Heart left ventricle (tissue), 16 donors: ENCODE measurements at regions not wholly inside any gene's neighbourhood (a gene's known extent, or its start where the extent isn't known, plus 50 kb on each side); places are given as distances from the start of the nearest gene placed in this dataset.
A peak's percentile ranks its signal among the peaks of the same experiment; 100 is the strongest.
"Not testable (repeated sequence)": the region's sequence is repeated elsewhere in the genome, so short reads cannot be mapped to it uniquely, and the experiment has no call there.

Source experiments
- ATAC-seq, 4 donors: fragments of 200-7000 bp; cut with Tn5 transposase; one replicate each; pipeline ENCODE4 v1.9.1; 2020 to 2022; ENCODE audit warnings: moderate library complexity in 4 of 4, mild to moderate bottlenecking in 3 of 4, moderate number of reproducible peaks in 1 of 4
- DNase-seq, 5 donors: peaks; one replicate each; pipeline ENCODE4 v3.0.0-alpha.2; 2020
- H3K27ac ChIP-seq, 12 donors: fragments of 200-600 bp; sonication (generic) in 4 of 12; one replicate each; pipeline versions ENCODE4 v1.5.0 to v1.8.0; 2016 to 2022; ENCODE audit warnings: mild to moderate bottlenecking in 2 of 12
- H3K27me3 ChIP-seq, 9 donors: fragments of 200-600 bp; sonication (generic) in 2 of 9; one replicate each; pipeline versions ENCODE4 v1.5.1 to v1.8.0; 2016 to 2022; ENCODE audit warnings: mild to moderate bottlenecking in 3 of 9
- H3K36me3 ChIP-seq, 9 donors: fragments of 200-600 bp; sonication (generic) in 2 of 9; one replicate each; pipeline versions ENCODE4 v1.5.0 to v1.8.0; 2018 to 2022; ENCODE audit warnings: mild to moderate bottlenecking in 2 of 9
- H3K4me1 ChIP-seq, 12 donors: fragments of 200-600 bp; sonication (generic) in 4 of 12; one replicate each; pipeline versions ENCODE4 v1.5.0 to v1.8.0; 2016 to 2022; ENCODE audit warnings: mild to moderate bottlenecking in 3 of 12
- H3K4me3 ChIP-seq, 12 donors: fragments of 200-600 bp; sonication (generic) in 4 of 12; one replicate each; pipeline versions ENCODE4 v1.5.0 to v1.8.0; 2017 to 2022; ENCODE audit warnings: mild to moderate bottlenecking in 9 of 12, moderate library complexity in 4 of 12
- H3K9me3 ChIP-seq, 12 donors: fragments of 200-600 bp; sonication (generic) in 4 of 12; one replicate each; pipeline versions ENCODE4 v1.5.0 to v1.8.0; 2016 to 2022; ENCODE audit warnings: mild to moderate bottlenecking in 1 of 12
- POLR2A ChIP-seq, 2 donors: fragments of 450-650 bp; IDR thresholded peaks; one replicate each; pipeline ENCODE4 v1.6.1; 2017; ENCODE audit warnings: antibody characterized with exemption in 2 of 2, mild to moderate bottlenecking in 2 of 2, moderate library complexity in 2 of 2
- WGBS, 4 donors: extraction: QIAGEN DNeasy Blood & Tissue Kit in 2 of 4; methylation state at CpG; one replicate each; pipeline versions ENCODE4 v1.1.5 to v1.1.7; 2013 to 2018; 5-methylcytosine and 5-hydroxymethylcytosine counted together
- intact Hi-C, 10 donors: fragments of 100-400 bp; cut with DNase I; formaldehyde crosslinking; loops; one replicate each; pipeline versions ENCODE4 v1.11.1 to v1.14.2; 2022
- TF ChIP-seq, protein P1 (sequence below), 12 donors: fragments of 200-600 bp; sonication (generic) in 4 of 12; IDR thresholded peaks; one replicate each; pipeline versions ENCODE4 v1.5.0 to v1.8.0; 2018 to 2022; ENCODE audit warnings: antibody characterized with exemption in 12 of 12, mild to moderate bottlenecking in 5 of 12
- donor health status: ischemic (EF 13 %, LVEDD 7.1; RV severe dilation, severe dysfunction).
- donor health status: healthy with polysubstance abuse.
- donor health status: DM: no; HTN: yes; CAD: no.
- donor health status: DM: no; HTN: no; CAD: no.
- donor health status: ischemic (EF 25% LVEDD 6.9; RV normal size, moderate dysfunction).
- donor health status: ischemic (EF 25% LVEDD 5.7; RV mildly dilated, moderate dysfunction).
- donor health status: healthy.
- donor health status: DM: yes; HTN: yes; CAD: no.
- donor health status: ischemic (EF 35%, LVEDD 5.7; RV mildly dilated, moderate dysfunction).
- donor health status: nonischemic (EF 11% LVEDD 7.7; RV severe dilation, severe dysfunction).
- donor health status: DM: yes; HTN: yes; CAD: no.
- donor health status: PGD.
- donor health status: ischemic (EF 29% LVEDD 5.4; RV normal size, mild dysfunction).
- donor health status: nonischemic (EF 23%, LVEDD 6.1; RV moderate dilation, normal function).

GRCh38 chrX:39267176-39267575 lies 465.9 kb downstream of the MID1IP1 start:
- H3K27ac ChIP-seq: no peak overlapping the region
- 67 to 84% (median 79%) methylated on average over 2 of the region's 2 CpGs for WGBS, 4 donors
- no peak for TF ChIP-seq POLR2A (IDR thresholded peaks at IDR 0.05)
- TF ChIP-seq, protein P1, sequence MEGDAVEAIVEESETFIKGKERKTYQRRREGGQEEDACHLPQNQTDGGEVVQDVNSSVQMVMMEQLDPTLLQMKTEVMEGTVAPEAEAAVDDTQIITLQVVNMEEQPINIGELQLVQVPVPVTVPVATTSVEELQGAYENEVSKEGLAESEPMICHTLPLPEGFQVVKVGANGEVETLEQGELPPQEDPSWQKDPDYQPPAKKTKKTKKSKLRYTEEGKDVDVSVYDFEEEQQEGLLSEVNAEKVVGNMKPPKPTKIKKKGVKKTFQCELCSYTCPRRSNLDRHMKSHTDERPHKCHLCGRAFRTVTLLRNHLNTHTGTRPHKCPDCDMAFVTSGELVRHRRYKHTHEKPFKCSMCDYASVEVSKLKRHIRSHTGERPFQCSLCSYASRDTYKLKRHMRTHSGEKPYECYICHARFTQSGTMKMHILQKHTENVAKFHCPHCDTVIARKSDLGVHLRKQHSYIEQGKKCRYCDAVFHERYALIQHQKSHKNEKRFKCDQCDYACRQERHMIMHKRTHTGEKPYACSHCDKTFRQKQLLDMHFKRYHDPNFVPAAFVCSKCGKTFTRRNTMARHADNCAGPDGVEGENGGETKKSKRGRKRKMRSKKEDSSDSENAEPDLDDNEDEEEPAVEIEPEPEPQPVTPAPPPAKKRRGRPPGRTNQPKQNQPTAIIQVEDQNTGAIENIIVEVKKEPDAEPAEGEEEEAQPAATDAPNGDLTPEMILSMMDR (IDR thresholded peaks at IDR 0.05): no peak
- peaks cover 0 to 3% (median 0%) of the 10 kb centered on the region in 12 donors for H3K4me1 ChIP-seq
- ATAC-seq (no peak), DNase-seq (no peak)
- peaks cover 0 to 11% (median 0%) of the 10 kb centered on the region in 9 donors for H3K27me3 ChIP-seq
- H3K36me3 ChIP-seq: no peaks in the 10 kb centered on the region
- intact Hi-C loops: loop anchor here in 1 of 10 donors (10.0 kb wide), 1 partner anchor 178 kb away; no protein-coding TSS in a partner anchor
- H3K4me3 ChIP-seq: no peak overlapping the region
- H3K9me3 ChIP-seq: peaks cover 0 to 8% (median 0%) of the 10 kb centered on the region in 12 donors

DNA sequence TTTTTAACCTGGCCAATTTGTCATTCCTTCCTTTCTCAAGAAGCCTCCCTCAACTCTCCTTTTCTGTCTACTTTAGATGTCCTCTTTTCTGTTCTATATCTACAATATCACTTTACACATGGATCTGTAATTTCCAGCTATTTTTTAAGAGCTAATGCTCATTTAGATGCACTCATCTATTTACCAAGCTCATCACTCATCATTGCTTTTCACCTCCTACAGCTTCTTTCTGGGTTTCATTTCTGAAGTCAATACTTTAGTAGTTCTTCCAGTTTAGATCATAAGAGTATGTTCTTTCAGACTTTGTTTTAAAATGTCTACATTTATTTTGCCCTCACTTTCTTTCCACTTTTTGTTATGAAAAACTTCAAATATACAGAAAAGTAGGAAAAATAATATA lies 466.9 kb downstream of the MID1IP1 start:
- TF ChIP-seq POLR2A (IDR thresholded peaks at IDR 0.05): no peak
- intact Hi-C loops: loop anchor here in 1 of 10 donors (10.0 kb wide), 1 partner anchor 177 kb away; no protein-coding TSS in a partner anchor
- no peaks in the 10 kb centered on the region for H3K4me1 ChIP-seq
- H3K4me3 ChIP-seq: no peak overlapping the region
- DNase-seq (no peak), ATAC-seq (no peak)
- H3K36me3 ChIP-seq: no peaks in the 10 kb centered on the region
- peaks cover 0 to 8% (median 0%) of the 10 kb centered on the region in 12 donors for H3K9me3 ChIP-seq
- no peak overlapping the region for H3K27ac ChIP-seq
- H3K27me3 ChIP-seq: peaks cover 0 to 10% (median 0%) of the 10 kb centered on the region in 9 donors

- Histone ChIP-seq H3K4me3 (no peak overlapping the region), H3K4me1 (no peaks in the 10 kb centered on the region), H3K27me3 (no peaks in the 10 kb centered on the region), H3K27ac (no peak overlapping the region), H3K36me3 (no peaks in the 10 kb centered on the region), H3K9me3 (no peaks in the 10 kb centered on the region)
- intact Hi-C loops: no loop called here
- DNase-seq: peak in 1 of 5 donors; percentile 46
- ATAC-seq: no peak
- WGBS, 4 donors: 94 to 100% (median 97%) methylated on average over 5 to 23 of the region's 23 CpGs
- no peak for TF ChIP-seq POLR2A (IDR thresholded peaks at IDR 0.05)
- TF ChIP-seq, protein P1 (IDR thresholded peaks at IDR 0.05): no peak
Measured at GRCh38 chrX:39275500-39276068, 474.3 kb downstream of the MID1IP1 start.

- WGBS, 4 donors: 93 to 95% (median 95%) methylated on average over 7 to 39 of the region's 46 CpGs; no CpG with 5 or more reads in 1 of the 4 donors
- peaks cover 0 to 15% (median 3%) of the 10 kb centered on the region in 12 donors for H3K9me3 ChIP-seq
- H3K4me3 ChIP-seq, intact Hi-C loops, ATAC-seq, H3K27me3 ChIP-seq, H3K27ac ChIP-seq, DNase-seq, H3K4me1 ChIP-seq, H3K36me3 ChIP-seq: not testable (repeated sequence)
Measured at GRCh38 chrX:39277685-39278390, 476.6 kb downstream of the MID1IP1 start.

GRCh38 chrX:39283239-39283638 lies 482.0 kb downstream of the MID1IP1 start:
- Histone ChIP-seq H3K27ac (no peak overlapping the region), H3K4me3 (no peak overlapping the region), H3K27me3 (peaks cover 0 to 5% (median 0%) of the 10 kb centered on the region in 9 donors), H3K9me3 (peaks cover 0 to 40% (median 13%) of the 10 kb centered on the region in 12 donors), H3K36me3 (no peaks in the 10 kb centered on the region), H3K4me1 (no peaks in the 10 kb centered on the region)
- TF ChIP-seq POLR2A (IDR thresholded peaks at IDR 0.05): no peak
- TF ChIP-seq, protein P1 (IDR thresholded peaks at IDR 0.05): no peak
- ATAC-seq: no peak
- intact Hi-C loops: no loop called here
- DNase-seq: no peak
